Transverse colon (tissue), 4 donors: ENCODE measurements at regions not wholly inside any gene's neighbourhood (a gene's known extent, or its start where the extent isn't known, plus 50 kb on each side); places are given as distances from the start of the nearest gene placed in this dataset.

Experiments
- POLR2A ChIP-seq: fragments of 450-650 bp; IDR thresholded peaks from one replicate; pipeline ENCODE4 v1.6.1; 2016; ENCODE audit warnings: antibody characterized with exemption, mild to moderate bottlenecking, moderate library complexity
- POLR2AphosphoS5 ChIP-seq, 3 donors: sonication (generic); formaldehyde crosslinking; IDR thresholded peaks; one replicate each; pipeline ENCODE4 v1.6.1; 2016; ENCODE audit warnings: antibody characterized with exemption in 3 of 3
- TF ChIP-seq, protein P1 (sequence below), 5 experiments: fragments of 200-600 bp in 3 of 5; fragments of 450-650 bp in 2 of 5; sonication (generic) in 3 of 5; IDR thresholded peaks; 1 replicate in 2 of 5; 2 replicates in 3 of 5; pipeline ENCODE4 v1.5.1; 2016 to 2017; ENCODE audit warnings: antibody characterized with exemption in 5 of 5, inconsistent platforms in 3 of 5, mild to moderate bottlenecking in 2 of 5, moderate library complexity in 1 of 5

DNA sequence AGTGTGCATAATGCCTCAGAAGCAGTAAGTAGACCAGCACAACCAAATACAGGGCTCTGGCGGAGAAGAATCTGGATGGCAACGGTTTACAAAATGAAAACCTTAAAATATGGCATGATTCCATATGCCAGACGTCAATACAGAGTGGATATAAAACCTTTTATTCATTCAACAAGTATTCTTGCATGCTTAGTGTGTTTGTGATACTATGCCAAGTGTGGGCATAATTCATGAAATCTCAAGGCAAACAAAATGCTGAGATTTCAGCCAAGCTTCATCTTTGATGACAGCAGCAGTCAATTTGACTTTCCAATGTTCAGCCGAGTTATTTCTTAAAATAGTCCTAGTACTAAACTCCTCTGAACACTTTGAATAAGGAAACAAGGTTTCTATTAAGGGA is 119.4 kb downstream of the CD24 start:
- TF ChIP-seq POLR2A (no peak), POLR2AphosphoS5 (IDR thresholded peaks at IDR 0.05) (no peak)
- TF ChIP-seq, protein P1, sequence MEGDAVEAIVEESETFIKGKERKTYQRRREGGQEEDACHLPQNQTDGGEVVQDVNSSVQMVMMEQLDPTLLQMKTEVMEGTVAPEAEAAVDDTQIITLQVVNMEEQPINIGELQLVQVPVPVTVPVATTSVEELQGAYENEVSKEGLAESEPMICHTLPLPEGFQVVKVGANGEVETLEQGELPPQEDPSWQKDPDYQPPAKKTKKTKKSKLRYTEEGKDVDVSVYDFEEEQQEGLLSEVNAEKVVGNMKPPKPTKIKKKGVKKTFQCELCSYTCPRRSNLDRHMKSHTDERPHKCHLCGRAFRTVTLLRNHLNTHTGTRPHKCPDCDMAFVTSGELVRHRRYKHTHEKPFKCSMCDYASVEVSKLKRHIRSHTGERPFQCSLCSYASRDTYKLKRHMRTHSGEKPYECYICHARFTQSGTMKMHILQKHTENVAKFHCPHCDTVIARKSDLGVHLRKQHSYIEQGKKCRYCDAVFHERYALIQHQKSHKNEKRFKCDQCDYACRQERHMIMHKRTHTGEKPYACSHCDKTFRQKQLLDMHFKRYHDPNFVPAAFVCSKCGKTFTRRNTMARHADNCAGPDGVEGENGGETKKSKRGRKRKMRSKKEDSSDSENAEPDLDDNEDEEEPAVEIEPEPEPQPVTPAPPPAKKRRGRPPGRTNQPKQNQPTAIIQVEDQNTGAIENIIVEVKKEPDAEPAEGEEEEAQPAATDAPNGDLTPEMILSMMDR (IDR thresholded peaks at IDR 0.05) = no peak
